ENCODE measurements at regions not wholly inside any gene's neighbourhood (a gene's known extent, or its start where the extent isn't known, plus 50 kb on each side); places are given as distances from the start of the nearest gene placed in this dataset.

DNA sequence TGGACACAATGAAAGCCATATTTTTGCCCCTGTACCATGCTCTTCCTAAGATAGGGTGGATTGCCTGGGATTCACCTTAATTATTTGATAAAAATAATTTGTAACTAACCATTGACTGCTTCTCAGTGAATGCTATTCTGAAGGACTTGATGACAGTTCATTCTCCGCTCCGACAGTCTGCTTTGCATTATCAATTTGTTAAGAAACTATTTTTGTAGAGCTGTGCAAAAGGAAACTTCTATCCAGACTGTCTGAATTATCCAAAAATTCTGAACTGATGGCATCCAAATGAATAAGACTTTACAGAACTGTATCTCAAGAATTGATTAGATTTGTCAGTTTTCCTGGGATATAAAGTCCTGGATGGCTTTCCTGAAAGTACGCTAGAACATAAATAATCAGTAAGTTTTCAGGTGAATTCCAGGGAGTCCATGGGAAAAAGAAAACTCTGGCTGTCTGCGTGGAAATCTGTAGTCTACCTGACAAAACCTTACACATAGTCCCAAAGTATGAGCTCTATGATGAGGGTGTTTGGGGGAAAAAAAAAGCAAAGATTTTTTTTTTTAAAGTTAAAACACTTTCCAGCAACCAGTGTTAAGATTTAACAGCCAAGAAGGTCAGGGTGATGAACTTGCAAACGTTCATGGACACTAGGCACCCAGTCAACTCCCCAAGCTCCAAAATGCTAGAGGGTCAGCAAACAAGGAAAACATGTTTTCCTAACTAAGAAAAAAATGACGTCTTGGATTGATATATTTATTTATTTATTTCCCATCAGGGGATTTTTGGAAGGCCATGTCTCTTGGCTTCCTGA, 291.1 kb upstream of the TBX3 start:
- no peaks in the 10 kb centered on the region for H3K9me2 ChIP-seq (ENCODE audit: insufficient read depth, low read length)
- H2AFZ ChIP-seq (ENCODE audit: low read depth, low read length): no peak overlapping the region
- H3K27me3 ChIP-seq (ENCODE audit: insufficient read depth, low read depth, low read length): no peaks in the 10 kb centered on the region
- H3K27ac ChIP-seq (ENCODE audit: low read length): no peak overlapping the region
- H3K9me3 ChIP-seq (ENCODE audit: low read length): no peaks in the 10 kb centered on the region
- H4K20me1 ChIP-seq (ENCODE audit: insufficient read depth): no peaks in the 10 kb centered on the region
- TF ChIP-seq MXI1 (conservative IDR thresholded peaks at IDR 0.05; ENCODE audit: poor library complexity, severe bottlenecking) (no peak), SMC3 (conservative IDR thresholded peaks at IDR 0.05; ENCODE audit: poor library complexity) (no peak), EP300 (conservative IDR thresholded peaks at IDR 0.05; ENCODE audit: poor library complexity, severe bottlenecking) (no peak), EZH2 (IDR thresholded peaks at IDR 0.05; ENCODE audit: borderline replicate concordance, insufficient read depth, low read length, poor library complexity, severe bottlenecking) (no peak), POLR2AphosphoS5 (IDR thresholded peaks at IDR 0.05) (no peak), RAD21 (conservative IDR thresholded peaks at IDR 0.05) (no peak), TAF1 (IDR thresholded peaks at IDR 0.05; ENCODE audit: low read depth) (no peak)
- TF ChIP-seq, protein P1, sequence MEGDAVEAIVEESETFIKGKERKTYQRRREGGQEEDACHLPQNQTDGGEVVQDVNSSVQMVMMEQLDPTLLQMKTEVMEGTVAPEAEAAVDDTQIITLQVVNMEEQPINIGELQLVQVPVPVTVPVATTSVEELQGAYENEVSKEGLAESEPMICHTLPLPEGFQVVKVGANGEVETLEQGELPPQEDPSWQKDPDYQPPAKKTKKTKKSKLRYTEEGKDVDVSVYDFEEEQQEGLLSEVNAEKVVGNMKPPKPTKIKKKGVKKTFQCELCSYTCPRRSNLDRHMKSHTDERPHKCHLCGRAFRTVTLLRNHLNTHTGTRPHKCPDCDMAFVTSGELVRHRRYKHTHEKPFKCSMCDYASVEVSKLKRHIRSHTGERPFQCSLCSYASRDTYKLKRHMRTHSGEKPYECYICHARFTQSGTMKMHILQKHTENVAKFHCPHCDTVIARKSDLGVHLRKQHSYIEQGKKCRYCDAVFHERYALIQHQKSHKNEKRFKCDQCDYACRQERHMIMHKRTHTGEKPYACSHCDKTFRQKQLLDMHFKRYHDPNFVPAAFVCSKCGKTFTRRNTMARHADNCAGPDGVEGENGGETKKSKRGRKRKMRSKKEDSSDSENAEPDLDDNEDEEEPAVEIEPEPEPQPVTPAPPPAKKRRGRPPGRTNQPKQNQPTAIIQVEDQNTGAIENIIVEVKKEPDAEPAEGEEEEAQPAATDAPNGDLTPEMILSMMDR (IDR thresholded peaks at IDR 0.05; ENCODE audit: poor library complexity, severe bottlenecking): no peak
- TF ChIP-seq, protein P2, sequence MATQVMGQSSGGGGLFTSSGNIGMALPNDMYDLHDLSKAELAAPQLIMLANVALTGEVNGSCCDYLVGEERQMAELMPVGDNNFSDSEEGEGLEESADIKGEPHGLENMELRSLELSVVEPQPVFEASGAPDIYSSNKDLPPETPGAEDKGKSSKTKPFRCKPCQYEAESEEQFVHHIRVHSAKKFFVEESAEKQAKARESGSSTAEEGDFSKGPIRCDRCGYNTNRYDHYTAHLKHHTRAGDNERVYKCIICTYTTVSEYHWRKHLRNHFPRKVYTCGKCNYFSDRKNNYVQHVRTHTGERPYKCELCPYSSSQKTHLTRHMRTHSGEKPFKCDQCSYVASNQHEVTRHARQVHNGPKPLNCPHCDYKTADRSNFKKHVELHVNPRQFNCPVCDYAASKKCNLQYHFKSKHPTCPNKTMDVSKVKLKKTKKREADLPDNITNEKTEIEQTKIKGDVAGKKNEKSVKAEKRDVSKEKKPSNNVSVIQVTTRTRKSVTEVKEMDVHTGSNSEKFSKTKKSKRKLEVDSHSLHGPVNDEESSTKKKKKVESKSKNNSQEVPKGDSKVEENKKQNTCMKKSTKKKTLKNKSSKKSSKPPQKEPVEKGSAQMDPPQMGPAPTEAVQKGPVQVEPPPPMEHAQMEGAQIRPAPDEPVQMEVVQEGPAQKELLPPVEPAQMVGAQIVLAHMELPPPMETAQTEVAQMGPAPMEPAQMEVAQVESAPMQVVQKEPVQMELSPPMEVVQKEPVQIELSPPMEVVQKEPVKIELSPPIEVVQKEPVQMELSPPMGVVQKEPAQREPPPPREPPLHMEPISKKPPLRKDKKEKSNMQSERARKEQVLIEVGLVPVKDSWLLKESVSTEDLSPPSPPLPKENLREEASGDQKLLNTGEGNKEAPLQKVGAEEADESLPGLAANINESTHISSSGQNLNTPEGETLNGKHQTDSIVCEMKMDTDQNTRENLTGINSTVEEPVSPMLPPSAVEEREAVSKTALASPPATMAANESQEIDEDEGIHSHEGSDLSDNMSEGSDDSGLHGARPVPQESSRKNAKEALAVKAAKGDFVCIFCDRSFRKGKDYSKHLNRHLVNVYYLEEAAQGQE (IDR thresholded peaks at IDR 0.05; ENCODE audit: borderline replicate concordance): no peak
- H3F3A ChIP-seq (ENCODE audit: insufficient read depth, low read length, poor library complexity, severe bottlenecking): no peaks in the 10 kb centered on the region
- H3K9ac ChIP-seq (ENCODE audit: low read length): no peak overlapping the region
- no peaks in the 10 kb centered on the region for H3K79me2 ChIP-seq (replicated peaks; ENCODE audit: insufficient read depth, low read length)
- no peak overlapping the region for H3K4me3 ChIP-seq (ENCODE audit: low read length)
- no peaks in the 10 kb centered on the region for H3K36me3 ChIP-seq (ENCODE audit: insufficient read depth, low read length)
- no peak overlapping the region for H3K4me2 ChIP-seq (ENCODE audit: low read length)

DNA sequence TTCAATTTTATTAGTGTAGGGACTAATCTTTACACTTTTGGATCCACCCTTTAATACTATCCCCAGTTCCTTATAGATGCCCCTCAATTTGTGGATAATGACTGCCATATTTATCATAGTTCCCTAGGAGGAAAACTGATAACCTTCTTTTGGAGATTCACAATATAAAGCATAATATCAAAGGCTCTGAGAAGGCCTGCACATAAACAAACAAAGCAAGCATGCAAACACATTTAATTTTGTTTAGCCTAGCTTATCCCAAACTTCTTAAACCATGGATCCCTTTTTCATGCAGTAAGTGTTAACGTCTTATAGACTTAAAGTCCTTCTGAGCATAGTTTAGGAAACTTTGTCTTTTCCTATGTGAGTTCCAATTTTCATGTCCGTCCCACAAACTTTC, 290.4 kb upstream of the TBX3 start:
- Histone ChIP-seq H2AFZ (ENCODE audit: low read depth, low read length) (no peak overlapping the region), H3K27ac (ENCODE audit: low read length) (no peak overlapping the region), H3K79me2 (replicated peaks; ENCODE audit: insufficient read depth, low read length) (no peaks in the 10 kb centered on the region), H3K4me2 (ENCODE audit: low read length) (no peak overlapping the region), H3K27me3 (ENCODE audit: insufficient read depth, low read depth, low read length) (no peaks in the 10 kb centered on the region), H4K20me1 (ENCODE audit: insufficient read depth) (no peaks in the 10 kb centered on the region), H3K9me3 (ENCODE audit: low read length) (no peaks in the 10 kb centered on the region), H3K36me3 (ENCODE audit: insufficient read depth, low read length) (no peaks in the 10 kb centered on the region), H3F3A (ENCODE audit: insufficient read depth, low read length, poor library complexity, severe bottlenecking) (no peaks in the 10 kb centered on the region), H3K4me3 (ENCODE audit: low read length) (no peak overlapping the region), H3K9ac (ENCODE audit: low read length) (no peak overlapping the region), H3K9me2 (ENCODE audit: insufficient read depth, low read length) (no peaks in the 10 kb centered on the region)
- TF ChIP-seq EP300 (conservative IDR thresholded peaks at IDR 0.05; ENCODE audit: poor library complexity, severe bottlenecking) (no peak), MXI1 (conservative IDR thresholded peaks at IDR 0.05; ENCODE audit: poor library complexity, severe bottlenecking) (no peak), TAF1 (IDR thresholded peaks at IDR 0.05; ENCODE audit: low read depth) (no peak), POLR2AphosphoS5 (IDR thresholded peaks at IDR 0.05) (no peak), EZH2 (IDR thresholded peaks at IDR 0.05; ENCODE audit: borderline replicate concordance, insufficient read depth, low read length, poor library complexity, severe bottlenecking) (no peak), RAD21 (conservative IDR thresholded peaks at IDR 0.05) (no peak), SMC3 (conservative IDR thresholded peaks at IDR 0.05; ENCODE audit: poor library complexity) (no peak)
- TF ChIP-seq, protein P2 (IDR thresholded peaks at IDR 0.05; ENCODE audit: borderline replicate concordance): no peak
- TF ChIP-seq, protein P1 (IDR thresholded peaks at IDR 0.05; ENCODE audit: poor library complexity, severe bottlenecking): no peak
